ENCODE measurements at regions not wholly inside any gene's neighbourhood (a gene's known extent, or its start where the extent isn't known, plus 50 kb on each side); places are given as distances from the start of the nearest gene placed in this dataset.

- TF ChIP-seq POLR2A (IDR thresholded peaks at IDR 0.05; ENCODE audit: low read depth, low read length) (no peak), POLR2AphosphoS5 (IDR thresholded peaks at IDR 0.05; ENCODE audit: low read depth, low read length) (no peak)
Observed at GRCh38 chr2:16932826-16933225, 267.2 kb upstream of the CYRIA start.

Data from GM12892 (cell line).